Astrocyte of the spinal cord (primary cell): ENCODE measurements at regions not wholly inside any gene's neighbourhood (a gene's known extent, or its start where the extent isn't known, plus 50 kb on each side); places are given as distances from the start of the nearest gene placed in this dataset.

Source experiments
- DNase-seq: peaks from one replicate; pipeline ENCODE4 v3.0.0; 2011; ENCODE audit warnings: low read depth, low spot score
- H3K4me3 ChIP-seq: 2 replicates; pipeline ENCODE4 v1.5.1; 2011; ENCODE audit warnings: low read depth, mild to moderate bottlenecking, low read length, moderate library complexity
- CTCF ChIP-seq: IDR thresholded peaks from 2 replicates; pipeline ENCODE4 v1.5.1; 2012; ENCODE audit warnings: low read depth, mild to moderate bottlenecking, low read length, inconsistent platforms
- in situ Hi-C: cut with HindIII; loops from 2 replicates; pipeline ENCODE4 v1.10.0; 2017; ENCODE audit warnings: low sequenced_read_pairs

GRCh38 chr7:85386460-85386859, 199.6 kb upstream of the SEMA3D start:
- no peak for TF ChIP-seq CTCF
- in situ Hi-C loops, result no loop called here
- H3K4me3 ChIP-seq, result no peak overlapping the region
- no peak for DNase-seq

GRCh38 chr7:85384392-85384791, 197.5 kb upstream of the SEMA3D start:
- no peak for DNase-seq
- no peak overlapping the region for H3K4me3 ChIP-seq
- TF ChIP-seq CTCF, result no peak
- in situ Hi-C loops, result no loop called here

GRCh38 chr7:85381212-85381611, 194.4 kb upstream of the SEMA3D start:
- no peak overlapping the region for H3K4me3 ChIP-seq
- DNase-seq, result no peak
- TF ChIP-seq CTCF, result no peak
- in situ Hi-C loops, result no loop called here

- no peak overlapping the region for H3K4me3 ChIP-seq
- no peak for TF ChIP-seq CTCF
- no peak for DNase-seq
- in situ Hi-C loops, result no loop called here
Observed at GRCh38 chr7:85376589-85376988, 189.7 kb upstream of the SEMA3D start.

GRCh38 chr7:85356916-85357315, 170.1 kb upstream of the SEMA3D start:
- no peak overlapping the region for H3K4me3 ChIP-seq
- DNase-seq, result no peak
- in situ Hi-C loops, result no loop called here
- no peak for TF ChIP-seq CTCF

GRCh38 chr7:85343484-85343883, 156.6 kb upstream of the SEMA3D start:
- no peak for DNase-seq
- H3K4me3 ChIP-seq, result no peak overlapping the region
- in situ Hi-C loops, result no loop called here
- no peak for TF ChIP-seq CTCF

- no peak for TF ChIP-seq CTCF
- no peak overlapping the region for H3K4me3 ChIP-seq
- in situ Hi-C loops, result no loop called here
- DNase-seq, result no peak
Observed at GRCh38 chr7:85342781-85343180, 155.9 kb upstream of the SEMA3D start.
